GM19240 (cell line): ENCODE measurements at regions not wholly inside any gene's neighbourhood (a gene's known extent, or its start where the extent isn't known, plus 50 kb on each side); places are given as distances from the start of the nearest gene placed in this dataset.
"Not testable (repeated sequence)": the region's sequence is repeated elsewhere in the genome, so short reads cannot be mapped to it uniquely, and the experiment has no call there.

Experiments used
- DNase-seq: peaks from one replicate; pipeline ENCODE4 v3.0.0; 2011; ENCODE audit warnings: low spot score; ENCODE audit not compliant: insufficient read length

GRCh38 chr5:96483878-96484277 lies 50.8 kb upstream of the PCSK1 start:
- DNase-seq: no peak

GRCh38 chr5:96487859-96488258 lies 54.8 kb upstream of the PCSK1 start:
- no peak for DNase-seq

GRCh38 chr5:96489532-96489931 lies 56.5 kb upstream of the PCSK1 start:
- no peak for DNase-seq

- DNase-seq: no peak
These were observed 59.5 kb upstream of the PCSK1 start for GRCh38 chr5:96492459-96493047.

GRCh38 chr5:96493219-96493790 lies 60.3 kb upstream of the PCSK1 start:
- DNase-seq: no peak

GRCh38 chr5:96495412-96495811 lies 62.4 kb upstream of the PCSK1 start:
- DNase-seq: not testable (repeated sequence)

- not testable (repeated sequence) for DNase-seq
These were observed 64.0 kb upstream of the PCSK1 start for GRCh38 chr5:96497027-96497426.

- DNase-seq: no peak
These were observed 66.8 kb upstream of the PCSK1 start for GRCh38 chr5:96499753-96500345.

- DNase-seq: no peak
These were observed 69.1 kb upstream of the PCSK1 start for GRCh38 chr5:96501991-96502646.

GRCh38 chr5:96503501-96504236 lies 70.6 kb upstream of the PCSK1 start:
- no peak for DNase-seq

GRCh38 chr5:96506376-96506775 lies 73.3 kb upstream of the PCSK1 start:
- no peak for DNase-seq

GRCh38 chr5:96506866-96507527 lies 73.9 kb upstream of the PCSK1 start:
- DNase-seq: no peak

- DNase-seq: no peak
These were observed 76.3 kb upstream of the PCSK1 start for GRCh38 chr5:96509316-96509715.

GRCh38 chr5:96509721-96510350 lies 76.8 kb upstream of the PCSK1 start:
- DNase-seq: no peak

- DNase-seq: no peak
These were observed 83.6 kb upstream of the PCSK1 start for GRCh38 chr5:96516631-96517071.

- DNase-seq: no peak
These were observed 84.2 kb upstream of the PCSK1 start for GRCh38 chr5:96517295-96517694.

- no peak for DNase-seq
These were observed 87.3 kb upstream of the PCSK1 start for GRCh38 chr5:96520345-96520744.

- DNase-seq: no peak
These were observed 89.7 kb upstream of the PCSK1 start for GRCh38 chr5:96522635-96523355.

- DNase-seq: no peak
These were observed 95.0 kb upstream of the PCSK1 start for GRCh38 chr5:96527768-96528661.
